Activated T-helper 1 cell treated with anti-CD3 and anti-CD28 coated beads, Interleukin-12 subunit alpha, Interleukin-12 subunit beta, Interleukin-2, Interleukin-4 antibody, amounts not matched to agents 30 ng/mL and 10 ng/mL and 1 ng/mL, durations not matched to agents 14 hours and 24 hours and 36 hours (primary cell): ENCODE measurements at regions not wholly inside any gene's neighbourhood (a gene's known extent, or its start where the extent isn't known, plus 50 kb on each side); places are given as distances from the start of the nearest gene placed in this dataset.

Experiments used
- DNase-seq: peaks from one replicate; pipeline ENCODE4 v3.0.0; 2021; ENCODE audit warnings: low spot score
- H3K27ac Mint-ChIP-seq: one replicate; pipeline ENCODE4 v1.8.0; 2021; ENCODE audit warnings: mild to moderate bottlenecking, mixed read lengths
- H3K27me3 Mint-ChIP-seq: one replicate; pipeline ENCODE4 v1.8.0; 2022; ENCODE audit warnings: mild to moderate bottlenecking, moderate library complexity, mixed read lengths; ENCODE audit not compliant: insufficient read depth
- H3K36me3 Mint-ChIP-seq: one replicate; pipeline ENCODE4 v1.8.0; 2021; ENCODE audit warnings: low read depth, mixed read lengths
- H3K4me1 Mint-ChIP-seq: one replicate; pipeline ENCODE4 v1.8.0; 2021; ENCODE audit warnings: low read depth, mixed read lengths
- H3K4me3 Mint-ChIP-seq: one replicate; pipeline ENCODE4 v1.8.0; 2021; ENCODE audit warnings: mild to moderate bottlenecking, moderate library complexity, mixed read lengths
- H3K9me3 Mint-ChIP-seq: one replicate; pipeline ENCODE4 v1.8.0; 2021; ENCODE audit warnings: mixed read lengths
- intact Hi-C: fragments of 100-400 bp; cut with micrococcal nuclease; formaldehyde crosslinking; loops from one replicate; pipeline ENCODE4 v1.15.1; 2024

DNA sequence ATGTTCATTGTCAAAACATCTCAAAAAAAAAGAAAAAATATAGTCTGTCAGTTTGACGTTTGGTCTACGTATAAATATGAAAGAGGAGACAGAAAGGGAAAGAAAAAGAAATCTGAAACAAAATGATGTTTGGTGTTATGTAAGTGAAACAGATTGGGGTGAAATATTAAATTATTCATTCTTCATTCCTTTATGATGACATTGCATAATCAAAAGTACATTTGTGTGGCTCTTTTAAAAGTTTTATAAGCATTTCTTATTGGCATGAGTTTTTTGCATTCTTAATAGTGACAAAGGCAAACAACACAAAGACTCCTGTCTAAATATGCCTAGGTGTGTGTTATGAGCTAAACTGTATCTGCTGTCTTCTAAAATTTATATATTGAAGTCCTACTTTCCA is 232.6 kb downstream of the EFNB2 start:
- H3K36me3 Mint-ChIP-seq: no peaks in the 10 kb centered on the region
- H3K4me3 Mint-ChIP-seq: no peak overlapping the region
- H3K27me3 Mint-ChIP-seq: no peaks in the 10 kb centered on the region
- intact Hi-C loops: no loop called here
- no peaks in the 10 kb centered on the region for H3K4me1 Mint-ChIP-seq
- no peak for DNase-seq
- H3K9me3 Mint-ChIP-seq: peaks cover 4% of the 10 kb centered on the region
- H3K27ac Mint-ChIP-seq: no peak overlapping the region

DNA sequence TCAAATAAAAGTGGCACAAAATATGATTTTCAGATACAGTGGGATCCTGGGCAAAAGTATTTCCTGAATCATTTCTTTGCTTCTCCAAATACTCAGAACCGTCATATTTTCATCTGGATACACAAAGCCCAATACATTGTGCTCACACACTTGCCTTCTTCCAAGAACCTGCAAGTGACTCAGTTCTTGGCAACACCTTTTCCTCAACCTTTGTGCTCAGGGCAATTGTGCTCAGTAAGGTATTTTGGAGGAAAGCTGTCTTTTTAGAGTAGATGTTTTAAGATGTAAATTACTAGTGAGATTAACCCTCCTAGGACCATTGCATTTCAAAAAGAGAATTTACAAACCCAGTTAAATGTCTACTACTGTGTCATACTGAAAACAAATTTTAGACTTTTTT is 233.5 kb downstream of the EFNB2 start:
- Mint-ChIP-seq H3K27ac (no peak overlapping the region), H3K4me3 (no peak overlapping the region), H3K27me3 (no peaks in the 10 kb centered on the region), H3K36me3 (no peaks in the 10 kb centered on the region), H3K4me1 (no peaks in the 10 kb centered on the region), H3K9me3 (no peaks in the 10 kb centered on the region)
- intact Hi-C loops: no loop called here
- DNase-seq: no peak

DNA sequence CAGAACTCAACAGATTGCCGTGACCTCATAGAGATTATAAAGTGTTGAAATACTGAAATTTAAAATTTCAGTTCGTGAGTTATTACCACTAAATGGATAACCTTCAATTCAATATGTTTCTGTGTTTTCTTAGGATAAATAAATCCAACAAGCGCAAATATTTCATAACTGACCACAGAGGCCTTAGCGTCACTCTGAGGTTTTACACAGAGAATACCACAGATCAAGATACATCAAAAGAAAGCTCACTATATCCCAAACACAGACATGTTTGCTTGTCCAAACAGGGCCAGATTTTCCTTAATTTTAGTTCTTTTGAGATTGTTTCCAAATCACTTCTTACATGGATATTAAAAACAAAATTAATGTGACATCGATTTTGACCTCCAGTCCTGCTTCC is 235.8 kb downstream of the EFNB2 start:
- Mint-ChIP-seq H3K27ac (no peak overlapping the region), H3K4me3 (no peak overlapping the region), H3K36me3 (no peaks in the 10 kb centered on the region), H3K4me1 (no peaks in the 10 kb centered on the region), H3K9me3 (no peaks in the 10 kb centered on the region), H3K27me3 (no peaks in the 10 kb centered on the region)
- no peak for DNase-seq
- intact Hi-C loops: no loop called here

DNA sequence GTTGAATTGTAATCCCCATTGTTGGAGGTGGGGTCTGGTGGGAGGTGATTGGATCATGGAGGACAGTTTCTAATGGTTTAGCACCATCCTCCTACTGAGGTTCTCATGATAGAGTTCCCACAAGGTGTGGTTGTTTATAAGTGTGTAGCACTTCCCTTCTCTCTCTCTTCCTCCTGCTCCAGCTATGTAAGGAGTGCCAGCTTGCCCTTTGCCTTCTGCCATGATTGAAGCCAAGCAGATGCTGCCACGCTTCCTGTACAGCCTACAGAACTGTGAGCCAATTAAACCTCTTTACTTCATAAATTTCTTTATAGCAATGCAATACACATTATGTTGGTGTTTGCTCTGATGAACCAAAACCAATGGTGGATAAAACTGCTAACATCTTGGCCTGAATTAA is 238.2 kb downstream of the EFNB2 start:
- H3K4me3 Mint-ChIP-seq: no peak overlapping the region
- no peaks in the 10 kb centered on the region for H3K9me3 Mint-ChIP-seq
- intact Hi-C loops: no loop called here
- no peaks in the 10 kb centered on the region for H3K27me3 Mint-ChIP-seq
- H3K27ac Mint-ChIP-seq: no peak overlapping the region
- H3K4me1 Mint-ChIP-seq: no peaks in the 10 kb centered on the region
- no peak for DNase-seq
- no peaks in the 10 kb centered on the region for H3K36me3 Mint-ChIP-seq

DNA sequence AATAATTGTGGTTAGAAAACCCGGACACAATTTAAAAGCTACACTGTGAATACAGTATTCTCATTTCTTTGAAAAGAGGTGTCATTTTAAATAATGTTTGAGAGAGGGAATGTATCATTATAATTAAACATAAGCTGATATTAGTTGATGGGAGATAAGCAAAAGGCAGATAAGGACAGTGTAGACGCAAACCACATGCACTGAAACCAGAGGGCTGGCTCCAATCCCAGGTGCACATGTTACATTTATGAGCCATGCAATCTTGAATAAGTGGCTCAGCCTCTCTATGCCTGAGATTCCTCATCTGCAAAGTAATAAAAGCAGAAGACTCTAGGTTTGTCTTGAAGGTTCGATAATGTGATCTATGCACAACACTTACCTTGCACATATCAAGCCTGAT is 238.7 kb downstream of the EFNB2 start:
- no peaks in the 10 kb centered on the region for H3K9me3 Mint-ChIP-seq
- H3K27me3 Mint-ChIP-seq: no peaks in the 10 kb centered on the region
- no peaks in the 10 kb centered on the region for H3K36me3 Mint-ChIP-seq
- intact Hi-C loops: no loop called here
- no peaks in the 10 kb centered on the region for H3K4me1 Mint-ChIP-seq
- no peak overlapping the region for H3K27ac Mint-ChIP-seq
- no peak overlapping the region for H3K4me3 Mint-ChIP-seq
- DNase-seq: no peak

DNA sequence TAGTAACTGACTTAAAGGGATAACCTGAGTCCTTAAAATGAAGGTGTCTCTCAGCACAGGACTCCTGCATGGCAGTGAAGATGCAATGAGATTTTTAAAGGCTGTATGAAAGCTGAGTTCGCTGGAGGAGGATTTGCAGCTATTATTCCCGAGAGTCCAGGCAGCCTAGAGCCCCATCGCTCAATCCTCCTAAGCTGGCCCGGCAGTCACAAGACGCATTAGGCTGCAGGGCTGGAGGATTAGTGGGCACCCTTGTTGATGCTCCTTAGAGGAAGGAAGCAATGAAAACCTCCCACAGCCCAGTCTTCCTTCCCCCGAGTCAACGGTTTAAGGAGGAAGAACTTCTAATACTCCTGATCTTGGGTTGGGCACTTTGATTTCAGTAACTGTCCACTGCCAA is 239.5 kb downstream of the EFNB2 start:
- Mint-ChIP-seq H3K4me3 (no peak overlapping the region), H3K27me3 (peaks cover 3% of the 10 kb centered on the region), H3K9me3 (no peaks in the 10 kb centered on the region), H3K4me1 (no peaks in the 10 kb centered on the region), H3K36me3 (no peaks in the 10 kb centered on the region), H3K27ac (no peak overlapping the region)
- intact Hi-C loops: no loop called here
- no peak for DNase-seq

DNA sequence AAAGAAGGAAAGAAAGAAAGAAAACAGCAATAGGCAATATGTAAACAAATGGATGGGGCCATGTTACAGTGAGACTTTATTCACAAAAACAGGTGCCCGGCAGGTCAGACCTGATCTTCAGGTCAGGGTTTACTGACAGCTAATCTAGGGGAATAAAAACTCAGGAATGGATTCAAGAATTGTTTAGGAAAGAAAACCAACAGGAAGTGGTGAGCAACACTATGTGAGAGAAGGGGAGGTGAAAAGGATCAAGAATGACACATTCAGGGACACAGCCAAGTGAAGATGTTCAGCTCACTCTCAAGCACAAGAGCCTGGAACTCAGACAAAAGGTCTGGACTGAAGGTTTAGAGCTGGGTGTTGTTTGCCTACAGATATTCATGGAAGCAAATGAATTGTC is 244.5 kb downstream of the EFNB2 start:
- H3K4me3 Mint-ChIP-seq: no peak overlapping the region
- peaks cover 3% of the 10 kb centered on the region for H3K27me3 Mint-ChIP-seq
- H3K27ac Mint-ChIP-seq: no peak overlapping the region
- no peaks in the 10 kb centered on the region for H3K9me3 Mint-ChIP-seq
- intact Hi-C loops: no loop called here
- H3K4me1 Mint-ChIP-seq: no peaks in the 10 kb centered on the region
- DNase-seq: no peak
- no peaks in the 10 kb centered on the region for H3K36me3 Mint-ChIP-seq

DNA sequence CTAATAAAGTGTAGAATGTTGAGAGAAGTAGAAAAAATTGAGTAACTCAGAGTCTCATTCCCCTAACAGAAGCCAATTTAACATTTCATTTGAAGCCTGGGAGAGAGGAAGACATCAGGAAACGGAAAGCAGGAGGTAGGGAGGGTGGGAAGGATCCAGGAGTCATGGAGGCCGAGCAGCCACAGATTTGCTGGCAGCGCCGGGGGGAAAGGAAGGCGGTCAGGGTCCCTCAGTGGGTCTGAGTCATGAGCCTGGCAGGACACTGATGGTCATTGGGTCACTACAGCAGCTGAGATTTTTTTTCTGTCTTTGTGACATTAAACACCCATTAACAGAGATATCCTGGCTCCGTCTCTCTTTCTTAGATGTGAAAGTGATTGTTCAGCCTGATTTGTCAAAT is 248.1 kb downstream of the EFNB2 start:
- no peak overlapping the region for H3K4me3 Mint-ChIP-seq
- no peaks in the 10 kb centered on the region for H3K4me1 Mint-ChIP-seq
- no peak overlapping the region for H3K27ac Mint-ChIP-seq
- no peaks in the 10 kb centered on the region for H3K36me3 Mint-ChIP-seq
- peaks cover 3% of the 10 kb centered on the region for H3K27me3 Mint-ChIP-seq
- no peaks in the 10 kb centered on the region for H3K9me3 Mint-ChIP-seq
- intact Hi-C loops: no loop called here
- no peak for DNase-seq

DNA sequence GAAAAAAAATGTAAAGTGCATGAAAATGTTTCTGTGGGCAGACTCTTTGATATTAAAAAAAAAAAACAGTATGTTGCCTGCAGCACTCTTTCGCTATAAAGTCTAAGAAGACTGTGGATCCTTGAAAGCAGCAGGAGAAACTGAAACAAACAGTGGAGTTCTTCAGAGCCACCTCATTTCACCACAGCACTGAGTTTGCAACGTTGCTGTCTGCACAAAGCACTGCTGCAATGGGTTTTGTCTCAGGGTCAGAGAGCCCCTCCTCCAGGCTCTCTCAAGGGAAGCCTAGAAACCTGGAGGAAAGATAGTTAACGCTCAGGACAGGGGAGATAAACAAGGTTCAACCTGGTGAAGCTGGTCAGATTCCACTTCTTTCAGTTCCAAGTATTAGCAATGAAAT is 248.7 kb downstream of the EFNB2 start:
- H3K27ac Mint-ChIP-seq: no peak overlapping the region
- H3K4me3 Mint-ChIP-seq: no peak overlapping the region
- intact Hi-C loops: no loop called here
- H3K36me3 Mint-ChIP-seq: no peaks in the 10 kb centered on the region
- H3K27me3 Mint-ChIP-seq: peaks cover 3% of the 10 kb centered on the region
- no peaks in the 10 kb centered on the region for H3K9me3 Mint-ChIP-seq
- H3K4me1 Mint-ChIP-seq: no peaks in the 10 kb centered on the region
- no peak for DNase-seq

DNA sequence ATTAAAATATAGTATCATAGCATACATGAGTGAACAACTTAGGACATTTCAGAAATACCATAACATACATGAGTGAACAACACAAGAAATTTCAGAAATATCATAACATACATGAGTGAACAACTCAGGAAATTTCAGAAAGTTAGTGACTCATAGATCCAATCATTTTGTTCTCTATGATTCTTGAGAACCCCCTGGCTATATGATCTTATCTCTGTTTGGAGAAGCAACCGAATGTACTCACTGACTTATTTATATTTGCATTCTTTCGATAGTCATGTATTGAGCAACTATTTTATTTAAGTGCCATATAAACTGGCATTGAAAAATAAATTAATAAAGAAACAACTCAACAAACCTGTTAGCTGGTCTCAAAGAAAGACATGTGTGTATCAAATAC is 251.1 kb downstream of the EFNB2 start:
- Mint-ChIP-seq H3K4me3 (no peak overlapping the region), H3K4me1 (no peaks in the 10 kb centered on the region), H3K36me3 (no peaks in the 10 kb centered on the region), H3K27ac (no peak overlapping the region), H3K9me3 (no peaks in the 10 kb centered on the region), H3K27me3 (no peaks in the 10 kb centered on the region)
- no peak for DNase-seq
- intact Hi-C loops: no loop called here

DNA sequence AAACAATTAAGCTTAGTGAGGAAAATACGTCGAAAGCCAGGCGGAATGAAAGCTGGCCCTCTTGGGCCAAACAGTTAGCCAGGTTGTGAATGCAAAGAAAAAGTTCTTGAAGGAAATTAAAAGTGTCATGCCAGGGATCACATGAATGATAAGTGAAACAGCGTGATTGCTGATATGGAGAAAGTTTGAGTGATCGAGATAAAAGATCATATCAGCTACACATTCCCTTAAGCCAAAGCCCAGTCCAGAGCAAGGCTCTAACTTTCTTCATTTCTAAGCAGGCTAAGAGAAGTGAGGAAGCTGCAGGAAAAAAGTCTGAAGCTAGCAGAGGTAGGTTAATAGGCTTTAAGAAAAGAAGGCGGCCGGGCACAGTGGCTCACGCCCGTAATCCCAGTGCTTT is 254.0 kb downstream of the EFNB2 start:
- intact Hi-C loops: no loop called here
- no peaks in the 10 kb centered on the region for H3K4me1 Mint-ChIP-seq
- no peak for DNase-seq
- H3K27me3 Mint-ChIP-seq: no peaks in the 10 kb centered on the region
- H3K4me3 Mint-ChIP-seq: no peak overlapping the region
- H3K27ac Mint-ChIP-seq: no peak overlapping the region
- no peaks in the 10 kb centered on the region for H3K36me3 Mint-ChIP-seq
- H3K9me3 Mint-ChIP-seq: no peaks in the 10 kb centered on the region

DNA sequence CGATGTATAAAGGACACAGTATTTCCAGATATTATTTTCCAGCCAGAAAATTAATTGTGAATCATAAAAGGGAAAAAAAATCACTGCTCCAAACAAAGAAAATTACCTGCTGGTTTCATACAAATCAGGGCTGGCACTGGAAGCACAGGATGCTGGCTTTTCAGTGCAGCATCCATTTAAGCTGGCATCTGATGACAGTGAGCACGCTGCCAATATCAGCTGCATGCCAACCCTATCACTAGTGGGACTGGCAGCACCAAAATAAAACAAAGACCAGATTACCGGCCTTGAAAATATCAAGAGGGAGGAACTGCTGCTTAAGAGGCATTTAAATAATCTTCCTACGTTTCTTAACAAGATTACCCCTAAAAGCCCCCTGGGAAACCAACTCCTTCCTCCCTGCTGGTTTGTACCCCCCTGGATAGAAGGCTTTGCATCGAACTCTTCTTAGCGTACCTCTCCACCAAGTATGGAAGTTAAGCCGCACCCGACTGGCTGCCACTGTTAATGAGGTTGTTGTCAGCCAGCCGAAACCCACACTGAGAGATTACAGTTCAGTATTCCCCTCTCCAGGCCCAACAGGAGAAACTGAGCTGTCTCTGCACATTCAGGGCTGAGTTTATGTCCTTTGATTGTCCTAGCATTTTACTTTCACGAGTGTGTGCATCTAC is 257.8 kb downstream of the EFNB2 start:
- no peaks in the 10 kb centered on the region for H3K4me1 Mint-ChIP-seq
- DNase-seq: no peak
- intact Hi-C loops: no loop called here
- no peak overlapping the region for H3K27ac Mint-ChIP-seq
- H3K9me3 Mint-ChIP-seq: no peaks in the 10 kb centered on the region
- H3K36me3 Mint-ChIP-seq: no peaks in the 10 kb centered on the region
- H3K27me3 Mint-ChIP-seq: no peaks in the 10 kb centered on the region
- H3K4me3 Mint-ChIP-seq: no peak overlapping the region

DNA sequence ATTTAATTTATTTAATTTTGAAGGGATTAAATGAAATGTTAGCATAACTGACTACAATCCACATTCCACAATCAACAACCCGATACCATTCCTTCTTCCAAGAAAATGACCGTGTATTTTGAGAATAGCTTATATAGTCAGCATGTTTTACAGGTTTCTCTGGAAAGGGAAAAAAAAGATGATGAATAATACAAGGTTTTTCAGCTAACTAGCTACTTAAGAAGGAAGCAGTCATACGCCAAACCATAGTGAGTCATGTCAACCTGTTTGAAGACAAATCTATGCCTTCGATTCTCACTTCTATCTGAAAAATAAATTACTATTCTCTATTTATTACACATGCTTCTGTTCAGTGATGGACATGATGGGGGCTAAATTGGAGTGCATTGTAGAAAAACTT is 258.6 kb downstream of the EFNB2 start:
- intact Hi-C loops: no loop called here
- H3K4me3 Mint-ChIP-seq: no peak overlapping the region
- H3K4me1 Mint-ChIP-seq: no peaks in the 10 kb centered on the region
- H3K9me3 Mint-ChIP-seq: no peaks in the 10 kb centered on the region
- H3K27me3 Mint-ChIP-seq: no peaks in the 10 kb centered on the region
- no peak overlapping the region for H3K27ac Mint-ChIP-seq
- DNase-seq: no peak
- H3K36me3 Mint-ChIP-seq: no peaks in the 10 kb centered on the region

DNA sequence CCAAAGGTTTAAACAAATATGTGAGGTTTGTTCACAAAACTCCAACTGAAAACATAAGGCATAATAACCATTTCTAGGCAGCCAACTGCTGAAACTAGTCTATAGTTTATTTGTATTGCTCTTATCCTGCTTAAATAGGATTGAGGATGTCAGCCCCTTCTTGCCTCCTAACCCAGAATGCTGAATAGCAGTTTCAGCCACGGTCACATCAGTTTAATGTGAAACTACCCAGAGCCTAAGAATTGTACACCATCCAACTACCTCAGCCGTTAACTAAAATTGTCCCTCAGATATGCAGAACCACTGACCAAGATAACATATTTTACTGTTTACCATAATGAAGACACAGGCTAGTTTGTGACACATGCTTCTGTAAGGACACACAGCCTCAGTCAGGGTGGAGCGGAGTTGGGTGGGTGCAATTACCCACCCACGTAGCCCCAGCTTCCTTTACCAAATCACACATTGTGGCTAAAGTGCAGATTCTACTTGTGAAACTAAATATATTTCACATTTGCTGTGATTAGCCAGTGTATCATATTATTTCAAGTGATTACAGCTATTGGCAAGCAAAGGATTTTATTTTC is 259.9 kb downstream of the EFNB2 start:
- no peak for DNase-seq
- Mint-ChIP-seq H3K27me3 (no peaks in the 10 kb centered on the region), H3K4me1 (no peaks in the 10 kb centered on the region), H3K9me3 (no peaks in the 10 kb centered on the region), H3K27ac (no peak overlapping the region), H3K4me3 (no peak overlapping the region), H3K36me3 (no peaks in the 10 kb centered on the region)
- intact Hi-C loops: no loop called here
